H9 (cell line): ENCODE measurements at regions not wholly inside any gene's neighbourhood (a gene's known extent, or its start where the extent isn't known, plus 50 kb on each side); places are given as distances from the start of the nearest gene placed in this dataset.

ENCODE experiments used
- DNase-seq: peaks from one replicate; pipeline ENCODE4 v3.0.0-alpha.2; 2017
- H2AFZ ChIP-seq: one replicate; pipeline ENCODE4 v1.6.1; 2013; ENCODE audit warnings: mild to moderate bottlenecking, low read length, control low read depth, moderate library complexity
- H2AK5ac ChIP-seq: 2 replicates; pipeline ENCODE4 v1.6.1; 2013; ENCODE audit warnings: low read length, control low read depth, mixed read lengths; ENCODE audit not compliant: insufficient read length
- H2BK120ac ChIP-seq: one replicate; pipeline ENCODE4 v1.6.1; 2013; ENCODE audit warnings: low read depth, mild to moderate bottlenecking, low read length, control low read depth, inconsistent platforms; ENCODE audit not compliant: poor library complexity, severe bottlenecking
- H2BK12ac ChIP-seq: 2 replicates; pipeline ENCODE4 v1.6.1; 2013; ENCODE audit warnings: low read length, control low read depth, mixed read lengths, low read depth; ENCODE audit not compliant: insufficient read length
- H2BK15ac ChIP-seq: 2 replicates; pipeline ENCODE4 v1.6.1; 2013; ENCODE audit warnings: low read depth, low read length, control low read depth
- H2BK20ac ChIP-seq: one replicate; pipeline ENCODE4 v1.6.1; 2013; ENCODE audit warnings: low read depth, mild to moderate bottlenecking, low read length, control low read depth, inconsistent platforms; ENCODE audit not compliant: poor library complexity, severe bottlenecking
- H2BK5ac ChIP-seq: 2 replicates; pipeline ENCODE4 v1.6.1; 2013; ENCODE audit warnings: low read length, control low read depth, mixed read lengths; ENCODE audit not compliant: insufficient read length
- H3K14ac ChIP-seq: 2 replicates; pipeline ENCODE4 v1.6.1; 2013; ENCODE audit warnings: low read length, control low read depth; ENCODE audit not compliant: insufficient read depth
- H3K18ac ChIP-seq: 2 replicates; pipeline ENCODE4 v1.6.1; 2013; ENCODE audit warnings: low read depth, mild to moderate bottlenecking, mixed read lengths, low read length, control low read depth; ENCODE audit not compliant: insufficient read length
- H3K23ac ChIP-seq: 2 replicates; pipeline ENCODE4 v1.6.1; 2013; ENCODE audit warnings: low read length, control low read depth, mixed read lengths, low read depth; ENCODE audit not compliant: insufficient read length
- H3K23me2 ChIP-seq: 2 replicates; pipeline ENCODE4 v1.6.1; 2013; ENCODE audit warnings: low read depth, mild to moderate bottlenecking, mixed read lengths, low read length, control low read depth; ENCODE audit not compliant: insufficient read length, poor library complexity, severe bottlenecking
- H3K27ac ChIP-seq: 2 replicates; pipeline ENCODE4 v1.5.1; 2013; ENCODE audit warnings: low read length, control low read depth, mixed read lengths, low read depth; ENCODE audit not compliant: insufficient read length
- H3K27me3 ChIP-seq: 2 replicates; pipeline ENCODE4 v1.6.1; 2013; ENCODE audit warnings: low read length, control low read depth, inconsistent platforms; ENCODE audit not compliant: insufficient read depth
- H3K4ac ChIP-seq: 2 replicates; pipeline ENCODE4 v1.6.1; 2013; ENCODE audit warnings: low read depth, mild to moderate bottlenecking, control low read depth, inconsistent platforms, low read length, moderate library complexity
- H3K4me1 ChIP-seq: 2 replicates; pipeline ENCODE4 v1.6.1; 2013; ENCODE audit warnings: low read length, control low read depth, inconsistent platforms; ENCODE audit not compliant: insufficient read depth
- H3K4me2 ChIP-seq: 2 replicates; pipeline ENCODE4 v1.6.1; 2013; ENCODE audit warnings: low read length, control low read depth, mixed read lengths; ENCODE audit not compliant: insufficient read length, insufficient read depth
- H3K56ac ChIP-seq: 2 replicates; pipeline ENCODE4 v1.6.1; 2013; ENCODE audit warnings: low read depth, mild to moderate bottlenecking, mixed read lengths, low read length, control low read depth; ENCODE audit not compliant: insufficient read length
- H3K79me1 ChIP-seq: 2 replicates; pipeline ENCODE4 v1.6.1; 2013; ENCODE audit warnings: low read depth, mild to moderate bottlenecking, moderate library complexity, low read length, control low read depth, inconsistent platforms; ENCODE audit not compliant: insufficient read depth, poor library complexity, severe bottlenecking
- H3K79me2 ChIP-seq: 2 replicates; pipeline ENCODE4 v1.6.1; 2013; ENCODE audit warnings: low read length, control low read depth, inconsistent platforms; ENCODE audit not compliant: insufficient read depth
- H3K9ac ChIP-seq: 2 replicates; pipeline ENCODE4 v1.6.1; 2013; ENCODE audit warnings: low read length, control low read depth, mixed read lengths; ENCODE audit not compliant: insufficient read length; ENCODE audit errors: extremely low read depth
- H3K9me3 ChIP-seq: one replicate; pipeline ENCODE4 v1.6.1; 2013; ENCODE audit warnings: low read depth, low read length, inconsistent platforms; ENCODE audit not compliant: control insufficient read depth
- H3T11ph ChIP-seq: one replicate; pipeline ENCODE4 v1.6.1; 2013; ENCODE audit warnings: mild to moderate bottlenecking, low read length, control low read depth, inconsistent platforms
- H4K20me1 ChIP-seq: one replicate; pipeline ENCODE4 v1.6.1; 2013; ENCODE audit not compliant: control insufficient read depth, insufficient read length, insufficient read depth
- H4K5ac ChIP-seq: 2 replicates; pipeline ENCODE4 v1.6.1; 2013; ENCODE audit warnings: low read depth, mild to moderate bottlenecking, mixed read lengths, low read length, control low read depth; ENCODE audit not compliant: insufficient read length
- H4K8ac ChIP-seq: replicated peaks from 2 replicates; pipeline ENCODE4 v1.6.1; 2013; ENCODE audit warnings: low read length, control low read depth, mixed read lengths, low read depth; ENCODE audit not compliant: insufficient read length
- H4K91ac ChIP-seq: 2 replicates; pipeline ENCODE4 v1.6.1; 2013; ENCODE audit warnings: low read depth, mild to moderate bottlenecking, moderate library complexity, mixed read lengths, low read length, control low read depth; ENCODE audit not compliant: insufficient read length
- H3K27ac Mint-ChIP-seq, 3 experiments: 2 replicates in 2 of 3; 3 replicates in 1 of 3; pipeline ENCODE4 v1.8.0; 2020 to 2021; ENCODE audit warnings: mixed read lengths in 3 of 3, mild to moderate bottlenecking in 1 of 3, moderate library complexity in 1 of 3
- H3K27me3 Mint-ChIP-seq: 2 replicates; pipeline ENCODE4 v1.8.0; 2021; ENCODE audit warnings: low read depth, mild to moderate bottlenecking, moderate library complexity, mixed read lengths
- H3K36me3 Mint-ChIP-seq, 3 experiments: 2 replicates in 2 of 3; 3 replicates in 1 of 3; pipeline ENCODE4 v1.8.0; 2020 to 2021; ENCODE audit warnings: low read depth in 3 of 3, mixed read lengths in 3 of 3; ENCODE audit not compliant: insufficient read depth in 1 of 3
- H3K4me1 Mint-ChIP-seq, 2 experiments: 2 replicates each; pipeline ENCODE4 v1.8.0; 2020; ENCODE audit warnings: mixed read lengths in 2 of 2
- H3K4me3 Mint-ChIP-seq, 2 experiments: 2 replicates in 1 of 2; 3 replicates in 1 of 2; pipeline ENCODE4 v1.8.0; 2020 to 2021; ENCODE audit warnings: mild to moderate bottlenecking in 2 of 2, mixed read lengths in 2 of 2, moderate library complexity in 1 of 2
- H3K9me3 Mint-ChIP-seq, 2 experiments: 2 replicates in 1 of 2; 3 replicates in 1 of 2; pipeline ENCODE4 v1.8.0; 2020; ENCODE audit warnings: mild to moderate bottlenecking in 2 of 2, mixed read lengths in 2 of 2, moderate library complexity in 1 of 2
- WGBS: extraction: QIAGEN DNeasy Blood & Tissue Kit; methylation state at CpG from one replicate; pipeline ENCODE4 v1.1.7; 2013; ENCODE audit warnings: missing lambda C conversion rate, low lambda C conversion rate, mixed read lengths; ENCODE audit not compliant: insufficient read length; ENCODE audit errors: extremely low coverage; 5-methylcytosine and 5-hydroxymethylcytosine counted together
- TF ChIP-seq, protein P1 (sequence below): fragments of 200-600 bp; sonication (generic); conservative IDR thresholded peaks from 3 replicates; pipeline ENCODE4 v1.8.0; 2021; ENCODE audit warnings: antibody characterized with exemption, mild to moderate bottlenecking

DNA sequence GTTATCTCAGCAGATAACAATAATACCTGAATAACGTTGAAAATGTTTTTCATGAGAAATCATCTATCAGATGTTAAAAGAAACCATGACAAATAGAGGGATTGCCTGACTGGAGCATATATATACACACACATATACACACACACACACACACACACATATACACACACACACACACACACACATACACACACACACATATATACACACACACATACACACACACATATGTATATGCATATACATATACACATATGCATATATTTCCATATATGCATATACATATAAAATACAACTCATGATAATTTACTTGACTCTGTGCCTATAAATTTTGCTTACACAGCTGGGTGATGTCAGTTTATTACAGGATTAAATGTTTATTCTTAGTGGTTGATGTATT lies 847.3 kb upstream of the ADAMTS5 start:
- H3K23ac ChIP-seq, result no peak overlapping the region
- no peak overlapping the region for H3K27ac ChIP-seq
- no peak overlapping the region for H2BK12ac ChIP-seq
- TF ChIP-seq, protein P1, sequence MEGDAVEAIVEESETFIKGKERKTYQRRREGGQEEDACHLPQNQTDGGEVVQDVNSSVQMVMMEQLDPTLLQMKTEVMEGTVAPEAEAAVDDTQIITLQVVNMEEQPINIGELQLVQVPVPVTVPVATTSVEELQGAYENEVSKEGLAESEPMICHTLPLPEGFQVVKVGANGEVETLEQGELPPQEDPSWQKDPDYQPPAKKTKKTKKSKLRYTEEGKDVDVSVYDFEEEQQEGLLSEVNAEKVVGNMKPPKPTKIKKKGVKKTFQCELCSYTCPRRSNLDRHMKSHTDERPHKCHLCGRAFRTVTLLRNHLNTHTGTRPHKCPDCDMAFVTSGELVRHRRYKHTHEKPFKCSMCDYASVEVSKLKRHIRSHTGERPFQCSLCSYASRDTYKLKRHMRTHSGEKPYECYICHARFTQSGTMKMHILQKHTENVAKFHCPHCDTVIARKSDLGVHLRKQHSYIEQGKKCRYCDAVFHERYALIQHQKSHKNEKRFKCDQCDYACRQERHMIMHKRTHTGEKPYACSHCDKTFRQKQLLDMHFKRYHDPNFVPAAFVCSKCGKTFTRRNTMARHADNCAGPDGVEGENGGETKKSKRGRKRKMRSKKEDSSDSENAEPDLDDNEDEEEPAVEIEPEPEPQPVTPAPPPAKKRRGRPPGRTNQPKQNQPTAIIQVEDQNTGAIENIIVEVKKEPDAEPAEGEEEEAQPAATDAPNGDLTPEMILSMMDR, result no peak
- H3K4me1 ChIP-seq, result no peaks in the 10 kb centered on the region
- no peak overlapping the region for H2AFZ ChIP-seq
- H3K79me1 ChIP-seq, result no peaks in the 10 kb centered on the region
- H3K79me2 ChIP-seq, result no peaks in the 10 kb centered on the region
- no peak overlapping the region for H3K56ac ChIP-seq
- no CpG with 5 or more reads among the region's 1 CpG for WGBS
- no peak overlapping the region for H4K91ac ChIP-seq
- H2BK120ac ChIP-seq, result no peak overlapping the region
- H2BK20ac ChIP-seq, result no peak overlapping the region
- H3K18ac ChIP-seq, result no peak overlapping the region
- H4K20me1 ChIP-seq, result no peaks in the 10 kb centered on the region
- no peak overlapping the region for H4K5ac ChIP-seq
- H3K4me2 ChIP-seq, result no peak overlapping the region
- no peak overlapping the region for H3K14ac ChIP-seq
- H3K4me1 Mint-ChIP-seq, result peaks cover 0 to 3% of the 10 kb centered on the region in 2 experiments; a peak in 1 of 4 replicates
- no peaks in the 10 kb centered on the region for H3K27me3 Mint-ChIP-seq
- H3T11ph ChIP-seq, result no peak overlapping the region
- H3K23me2 ChIP-seq, result no peaks in the 10 kb centered on the region
- DNase-seq, result no peak
- no peak overlapping the region for H3K27ac Mint-ChIP-seq
- H3K9me3 Mint-ChIP-seq, result no peaks in the 10 kb centered on the region; a peak in 1 of 5 replicates
- H4K8ac ChIP-seq, result no peak overlapping the region
- no peak overlapping the region for H3K4ac ChIP-seq
- H3K27me3 ChIP-seq, result no peaks in the 10 kb centered on the region
- no peaks in the 10 kb centered on the region for H3K9me3 ChIP-seq
- H3K9ac ChIP-seq, result no peak overlapping the region
- no peak overlapping the region for H3K4me3 Mint-ChIP-seq
- H2BK5ac ChIP-seq, result no peak overlapping the region
- H3K36me3 Mint-ChIP-seq, result no peaks in the 10 kb centered on the region; a peak in 1 of 7 replicates
- no peak overlapping the region for H2AK5ac ChIP-seq
- no peak overlapping the region for H2BK15ac ChIP-seq
